K562 (cell line): ENCODE measurements at regions not wholly inside any gene's neighbourhood (a gene's known extent, or its start where the extent isn't known, plus 50 kb on each side); places are given as distances from the start of the nearest gene placed in this dataset.

Source experiments
- ATAC-seq: fragments of 200-7000 bp; cut with Tn5 transposase; 3 replicates; pipeline ENCODE4 v1.9.1; 2020; ENCODE audit warnings: moderate library complexity
- BruUV-seq: library from RNA; stranded (reverse); fragments of 400-500 nt; replicated peaks from 2 replicates; lab custom pipeline; 2021; lab: Mats Ljungman, UMichigan
- CTCF ChIA-PET: fragments of 300-600 bp; formaldehyde crosslinking; extraction: SDS; loops from one replicate; lab custom pipeline; 2021; ENCODE audit warnings: low intra/inter-chr PET ratio; lab: Yijun Ruan, JAX
- POLR2A ChIA-PET: fragments of 300-600, 350-650 bp; sonication (Branson Sonifier 250); formaldehyde crosslinking; extraction: SDS; loops from one replicate; lab custom pipeline; 2021; ENCODE audit warnings: antibody characterized with exemption, inconsistent platforms; lab: Yijun Ruan, JAX
- DNase-seq, 4 experiments: peaks; one replicate each; pipeline versions ENCODE4 v3.0.0 to v3.0.0-alpha.2; 2011 to 2018; ENCODE audit warnings: low spot score in 3 of 4, mixed read lengths in 3 of 4; ENCODE audit errors: extremely low read depth in 1 of 4
- FAIRE-seq: peaks from 2 replicates; lab custom pipeline; 2011; peaks lifted over from hg19 to GRCh38; lab: Jason Lieb, UNC
- H2AFZ ChIP-seq: 2 replicates; pipeline ENCODE4 v1.6.0; 2011; ENCODE audit warnings: low read depth, low read length, control low read depth, inconsistent platforms
- H3K27ac ChIP-seq: fragments of 200-600 bp; 3 replicates; pipeline ENCODE4 v1.8.0; 2011; ENCODE audit warnings: low read depth, mild to moderate bottlenecking, control low read depth, inconsistent platforms, low read length, moderate library complexity, mixed read lengths; ENCODE audit errors: extremely low read depth
- H3K27me3 ChIP-seq, 2 experiments: fragments of 300-600 bp in 1 of 2; 2 replicates in 1 of 2; 3 replicates in 1 of 2; pipeline versions ENCODE4 v1.6.0 to v1.8.0; 2011; ENCODE audit warnings: inconsistent platforms in 2 of 2, low read length in 2 of 2, mild to moderate bottlenecking in 1 of 2, mixed read lengths in 1 of 2, moderate library complexity in 1 of 2; ENCODE audit not compliant: control insufficient read depth in 2 of 2, insufficient read depth in 2 of 2
- H3K36me3 ChIP-seq: fragments of 300-600 bp; 3 replicates; pipeline ENCODE4 v1.8.0; 2011; ENCODE audit warnings: mild to moderate bottlenecking, low read length, inconsistent platforms; ENCODE audit not compliant: control insufficient read depth, insufficient read depth
- H3K4me1 ChIP-seq, 2 experiments: fragments of 200-600 bp in 1 of 2; replicated peaks in 1 of 2; 2 replicates in 1 of 2; 3 replicates in 1 of 2; pipeline versions ENCODE4 v1.5.1 to v1.8.0; 2011; ENCODE audit warnings: inconsistent platforms in 2 of 2, low read length in 2 of 2, mild to moderate bottlenecking in 1 of 2, mixed read lengths in 1 of 2, moderate library complexity in 1 of 2; ENCODE audit not compliant: control insufficient read depth in 2 of 2, insufficient read depth in 2 of 2
- H3K4me2 ChIP-seq: 2 replicates; pipeline ENCODE4 v1.6.1; 2011; ENCODE audit warnings: low read length, control low read depth, inconsistent platforms, mixed read lengths; ENCODE audit not compliant: insufficient read depth
- H3K4me3 ChIP-seq: fragments of 200-600 bp; sonication (generic), shearing (Covaris generic); 2 replicates; pipeline ENCODE4 v1.5.1; 2016; ENCODE audit warnings: control low read depth, inconsistent platforms
- H3K79me2 ChIP-seq: fragments of 200-600 bp; 3 replicates; pipeline ENCODE4 v1.8.0; 2011; ENCODE audit warnings: low read length, inconsistent platforms; ENCODE audit not compliant: control insufficient read depth, insufficient read depth
- H3K9ac ChIP-seq, 2 experiments: 2 replicates each; pipeline versions ENCODE4 v1.6.0 to v1.6.1; 2011; ENCODE audit warnings: low read depth in 2 of 2, low read length in 2 of 2, control low read depth in 1 of 2, inconsistent platforms in 1 of 2, mild to moderate bottlenecking in 1 of 2, mixed read lengths in 1 of 2; ENCODE audit not compliant: insufficient read depth in 1 of 2
- H3K9me1 ChIP-seq: one replicate; pipeline ENCODE4 v1.6.0; 2011; ENCODE audit warnings: inconsistent platforms, mild to moderate bottlenecking, low read length, moderate library complexity; ENCODE audit not compliant: control insufficient read depth, insufficient read depth
- H3K9me3 ChIP-seq: replicated peaks from 2 replicates; pipeline ENCODE4 v1.5.1; 2011; ENCODE audit warnings: low read depth, low read length, inconsistent platforms; ENCODE audit not compliant: control insufficient read depth, insufficient read depth
- H4K20me1 ChIP-seq: replicated peaks from 2 replicates; pipeline ENCODE4 v1.6.1; 2011; ENCODE audit warnings: low read length, inconsistent platforms, mixed read lengths; ENCODE audit not compliant: control insufficient read depth, insufficient read depth
- E2F3 ChIP-seq: fragments of 250-450 bp; sonication (Bioruptor Pico); IDR thresholded peaks from 2 replicates; pipeline ENCODE4 v1.4.0; 2020; ENCODE audit warnings: mild to moderate bottlenecking
- MTF1 ChIP-seq: fragments of 250-450 bp; sonication (Bioruptor Pico); IDR thresholded peaks from 2 replicates; pipeline ENCODE4 v1.9.0; 2021; ENCODE audit warnings: moderate library complexity, mild to moderate bottlenecking, inconsistent platforms, borderline replicate concordance
- PRPF4 ChIP-seq: fragments of 200-400 bp; formaldehyde crosslinking; IDR thresholded peaks from one replicate; pipeline ENCODE4 v1.6.1; 2017; ENCODE audit warnings: low read length, low read depth, mild to moderate bottlenecking; ENCODE audit not compliant: insufficient read depth, poor library complexity, severe bottlenecking
- SREBF1 ChIP-seq: fragments of 150-350 bp; IDR thresholded peaks from 2 replicates; pipeline ENCODE4 v1.6.1; 2014; ENCODE audit warnings: antibody characterized with exemption, low read depth, low read length, borderline replicate concordance
- SRSF3 ChIP-seq: fragments of 200-400 bp; formaldehyde crosslinking; IDR thresholded peaks from 2 replicates; pipeline ENCODE4 v1.6.1; 2016; ENCODE audit warnings: mild to moderate bottlenecking, low read length, moderate library complexity; ENCODE audit not compliant: insufficient read depth
- WGBS: fragments of 100-300 bp; shearing (Covaris generic); methylation state at CpG from one replicate; pipeline ENCODE4 v1.1.6; 2016; ENCODE audit warnings: low coverage, mixed read lengths; ENCODE audit not compliant: insufficient coverage; ENCODE audit errors: missing lambda C conversion rate; 5-methylcytosine and 5-hydroxymethylcytosine counted together
- in situ Hi-C: fragments of 300-500 bp; cut with MboI; formaldehyde crosslinking; loops from 4 replicates; pipeline ENCODE4 v1.15.0; 2018; ENCODE audit warnings: inconsistent platforms, mixed read lengths
- intact Hi-C: fragments of 100-400 bp; cut with micrococcal nuclease; formaldehyde crosslinking; loops from 2 replicates; pipeline ENCODE4 v1.14.2; 2022
- TF ChIP-seq, protein P1 (sequence below): fragments of 450-650 bp; IDR thresholded peaks from 2 replicates; pipeline ENCODE4 v1.7.0; 2016; ENCODE audit warnings: borderline replicate concordance
- TF ChIP-seq, protein P2 (sequence below): fragments of 450-650 bp; IDR thresholded peaks from 2 replicates; pipeline ENCODE4 v1.6.1; 2016; ENCODE audit warnings: mild to moderate bottlenecking, moderate library complexity
- TF ChIP-seq, protein P3 (sequence below): sonication (generic); formaldehyde crosslinking; IDR thresholded peaks from 2 replicates; pipeline ENCODE4 v1.8.1; 2023; ENCODE audit warnings: mild to moderate bottlenecking, missing genetic modification reagents

DNA sequence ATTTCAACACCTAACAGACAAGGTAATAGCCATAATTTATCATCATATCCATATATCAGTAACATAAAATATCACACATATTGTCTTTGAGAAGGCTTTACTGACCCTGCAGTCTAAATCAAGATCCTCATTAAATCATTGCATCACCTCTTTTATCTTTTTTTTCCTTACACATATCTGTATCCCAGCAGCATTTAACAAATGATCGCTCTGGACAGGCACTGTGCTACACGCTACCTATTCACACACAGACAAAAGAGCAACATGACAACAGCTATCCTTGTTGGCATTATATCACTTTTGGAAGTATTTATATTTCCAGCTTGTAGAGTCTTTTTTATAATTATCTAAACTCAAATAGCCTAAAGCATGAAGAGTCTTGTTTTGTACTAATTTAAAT lies 73.3 kb upstream of the NBEA start:
- 0% methylated on average over 2 of the region's 2 CpGs for WGBS
- H3K9me1 ChIP-seq: no peaks in the 10 kb centered on the region
- in situ Hi-C loops (no loop called here), intact Hi-C loops (no loop called here)
- POLR2A ChIA-PET: no interaction called here
- no peaks in the 10 kb centered on the region for H3K27me3 ChIP-seq
- DNase-seq (no peak), FAIRE-seq (no peak), ATAC-seq (no peak)
- H3K27ac ChIP-seq: no peak overlapping the region
- no peaks in the 10 kb centered on the region for H3K9me3 ChIP-seq
- no peak overlapping the region for H2AFZ ChIP-seq
- no peaks in the 10 kb centered on the region for H3K4me1 ChIP-seq
- no peak overlapping the region for H3K9ac ChIP-seq
- H4K20me1 ChIP-seq: no peaks in the 10 kb centered on the region
- no peak overlapping the region for H3K4me2 ChIP-seq
- no TSS peak for BruUV-seq
- no peaks in the 10 kb centered on the region for H3K36me3 ChIP-seq
- H3K79me2 ChIP-seq: no peaks in the 10 kb centered on the region
- CTCF ChIA-PET: interaction anchor here (0.6 kb wide), 1 partner anchor 442 kb away, joined by 7 read pairs; no protein-coding TSS in a partner anchor
- no peak overlapping the region for H3K4me3 ChIP-seq
- TF ChIP-seq E2F3 (CRISPR knock-in tag): no peak
- TF ChIP-seq, protein P1, sequence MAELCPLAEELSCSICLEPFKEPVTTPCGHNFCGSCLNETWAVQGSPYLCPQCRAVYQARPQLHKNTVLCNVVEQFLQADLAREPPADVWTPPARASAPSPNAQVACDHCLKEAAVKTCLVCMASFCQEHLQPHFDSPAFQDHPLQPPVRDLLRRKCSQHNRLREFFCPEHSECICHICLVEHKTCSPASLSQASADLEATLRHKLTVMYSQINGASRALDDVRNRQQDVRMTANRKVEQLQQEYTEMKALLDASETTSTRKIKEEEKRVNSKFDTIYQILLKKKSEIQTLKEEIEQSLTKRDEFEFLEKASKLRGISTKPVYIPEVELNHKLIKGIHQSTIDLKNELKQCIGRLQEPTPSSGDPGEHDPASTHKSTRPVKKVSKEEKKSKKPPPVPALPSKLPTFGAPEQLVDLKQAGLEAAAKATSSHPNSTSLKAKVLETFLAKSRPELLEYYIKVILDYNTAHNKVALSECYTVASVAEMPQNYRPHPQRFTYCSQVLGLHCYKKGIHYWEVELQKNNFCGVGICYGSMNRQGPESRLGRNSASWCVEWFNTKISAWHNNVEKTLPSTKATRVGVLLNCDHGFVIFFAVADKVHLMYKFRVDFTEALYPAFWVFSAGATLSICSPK: no peak
- TF ChIP-seq PRPF4: no peak
- TF ChIP-seq, protein P2, sequence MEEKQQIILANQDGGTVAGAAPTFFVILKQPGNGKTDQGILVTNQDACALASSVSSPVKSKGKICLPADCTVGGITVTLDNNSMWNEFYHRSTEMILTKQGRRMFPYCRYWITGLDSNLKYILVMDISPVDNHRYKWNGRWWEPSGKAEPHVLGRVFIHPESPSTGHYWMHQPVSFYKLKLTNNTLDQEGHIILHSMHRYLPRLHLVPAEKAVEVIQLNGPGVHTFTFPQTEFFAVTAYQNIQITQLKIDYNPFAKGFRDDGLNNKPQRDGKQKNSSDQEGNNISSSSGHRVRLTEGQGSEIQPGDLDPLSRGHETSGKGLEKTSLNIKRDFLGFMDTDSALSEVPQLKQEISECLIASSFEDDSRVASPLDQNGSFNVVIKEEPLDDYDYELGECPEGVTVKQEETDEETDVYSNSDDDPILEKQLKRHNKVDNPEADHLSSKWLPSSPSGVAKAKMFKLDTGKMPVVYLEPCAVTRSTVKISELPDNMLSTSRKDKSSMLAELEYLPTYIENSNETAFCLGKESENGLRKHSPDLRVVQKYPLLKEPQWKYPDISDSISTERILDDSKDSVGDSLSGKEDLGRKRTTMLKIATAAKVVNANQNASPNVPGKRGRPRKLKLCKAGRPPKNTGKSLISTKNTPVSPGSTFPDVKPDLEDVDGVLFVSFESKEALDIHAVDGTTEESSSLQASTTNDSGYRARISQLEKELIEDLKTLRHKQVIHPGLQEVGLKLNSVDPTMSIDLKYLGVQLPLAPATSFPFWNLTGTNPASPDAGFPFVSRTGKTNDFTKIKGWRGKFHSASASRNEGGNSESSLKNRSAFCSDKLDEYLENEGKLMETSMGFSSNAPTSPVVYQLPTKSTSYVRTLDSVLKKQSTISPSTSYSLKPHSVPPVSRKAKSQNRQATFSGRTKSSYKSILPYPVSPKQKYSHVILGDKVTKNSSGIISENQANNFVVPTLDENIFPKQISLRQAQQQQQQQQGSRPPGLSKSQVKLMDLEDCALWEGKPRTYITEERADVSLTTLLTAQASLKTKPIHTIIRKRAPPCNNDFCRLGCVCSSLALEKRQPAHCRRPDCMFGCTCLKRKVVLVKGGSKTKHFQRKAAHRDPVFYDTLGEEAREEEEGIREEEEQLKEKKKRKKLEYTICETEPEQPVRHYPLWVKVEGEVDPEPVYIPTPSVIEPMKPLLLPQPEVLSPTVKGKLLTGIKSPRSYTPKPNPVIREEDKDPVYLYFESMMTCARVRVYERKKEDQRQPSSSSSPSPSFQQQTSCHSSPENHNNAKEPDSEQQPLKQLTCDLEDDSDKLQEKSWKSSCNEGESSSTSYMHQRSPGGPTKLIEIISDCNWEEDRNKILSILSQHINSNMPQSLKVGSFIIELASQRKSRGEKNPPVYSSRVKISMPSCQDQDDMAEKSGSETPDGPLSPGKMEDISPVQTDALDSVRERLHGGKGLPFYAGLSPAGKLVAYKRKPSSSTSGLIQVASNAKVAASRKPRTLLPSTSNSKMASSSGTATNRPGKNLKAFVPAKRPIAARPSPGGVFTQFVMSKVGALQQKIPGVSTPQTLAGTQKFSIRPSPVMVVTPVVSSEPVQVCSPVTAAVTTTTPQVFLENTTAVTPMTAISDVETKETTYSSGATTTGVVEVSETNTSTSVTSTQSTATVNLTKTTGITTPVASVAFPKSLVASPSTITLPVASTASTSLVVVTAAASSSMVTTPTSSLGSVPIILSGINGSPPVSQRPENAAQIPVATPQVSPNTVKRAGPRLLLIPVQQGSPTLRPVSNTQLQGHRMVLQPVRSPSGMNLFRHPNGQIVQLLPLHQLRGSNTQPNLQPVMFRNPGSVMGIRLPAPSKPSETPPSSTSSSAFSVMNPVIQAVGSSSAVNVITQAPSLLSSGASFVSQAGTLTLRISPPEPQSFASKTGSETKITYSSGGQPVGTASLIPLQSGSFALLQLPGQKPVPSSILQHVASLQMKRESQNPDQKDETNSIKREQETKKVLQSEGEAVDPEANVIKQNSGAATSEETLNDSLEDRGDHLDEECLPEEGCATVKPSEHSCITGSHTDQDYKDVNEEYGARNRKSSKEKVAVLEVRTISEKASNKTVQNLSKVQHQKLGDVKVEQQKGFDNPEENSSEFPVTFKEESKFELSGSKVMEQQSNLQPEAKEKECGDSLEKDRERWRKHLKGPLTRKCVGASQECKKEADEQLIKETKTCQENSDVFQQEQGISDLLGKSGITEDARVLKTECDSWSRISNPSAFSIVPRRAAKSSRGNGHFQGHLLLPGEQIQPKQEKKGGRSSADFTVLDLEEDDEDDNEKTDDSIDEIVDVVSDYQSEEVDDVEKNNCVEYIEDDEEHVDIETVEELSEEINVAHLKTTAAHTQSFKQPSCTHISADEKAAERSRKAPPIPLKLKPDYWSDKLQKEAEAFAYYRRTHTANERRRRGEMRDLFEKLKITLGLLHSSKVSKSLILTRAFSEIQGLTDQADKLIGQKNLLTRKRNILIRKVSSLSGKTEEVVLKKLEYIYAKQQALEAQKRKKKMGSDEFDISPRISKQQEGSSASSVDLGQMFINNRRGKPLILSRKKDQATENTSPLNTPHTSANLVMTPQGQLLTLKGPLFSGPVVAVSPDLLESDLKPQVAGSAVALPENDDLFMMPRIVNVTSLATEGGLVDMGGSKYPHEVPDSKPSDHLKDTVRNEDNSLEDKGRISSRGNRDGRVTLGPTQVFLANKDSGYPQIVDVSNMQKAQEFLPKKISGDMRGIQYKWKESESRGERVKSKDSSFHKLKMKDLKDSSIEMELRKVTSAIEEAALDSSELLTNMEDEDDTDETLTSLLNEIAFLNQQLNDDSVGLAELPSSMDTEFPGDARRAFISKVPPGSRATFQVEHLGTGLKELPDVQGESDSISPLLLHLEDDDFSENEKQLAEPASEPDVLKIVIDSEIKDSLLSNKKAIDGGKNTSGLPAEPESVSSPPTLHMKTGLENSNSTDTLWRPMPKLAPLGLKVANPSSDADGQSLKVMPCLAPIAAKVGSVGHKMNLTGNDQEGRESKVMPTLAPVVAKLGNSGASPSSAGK: no peak
- no peak for TF ChIP-seq SRSF3
- TF ChIP-seq SREBF1: no peak
- TF ChIP-seq, protein P3, sequence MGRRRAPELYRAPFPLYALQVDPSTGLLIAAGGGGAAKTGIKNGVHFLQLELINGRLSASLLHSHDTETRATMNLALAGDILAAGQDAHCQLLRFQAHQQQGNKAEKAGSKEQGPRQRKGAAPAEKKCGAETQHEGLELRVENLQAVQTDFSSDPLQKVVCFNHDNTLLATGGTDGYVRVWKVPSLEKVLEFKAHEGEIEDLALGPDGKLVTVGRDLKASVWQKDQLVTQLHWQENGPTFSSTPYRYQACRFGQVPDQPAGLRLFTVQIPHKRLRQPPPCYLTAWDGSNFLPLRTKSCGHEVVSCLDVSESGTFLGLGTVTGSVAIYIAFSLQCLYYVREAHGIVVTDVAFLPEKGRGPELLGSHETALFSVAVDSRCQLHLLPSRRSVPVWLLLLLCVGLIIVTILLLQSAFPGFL (CRISPR knock-in tag): no peak
- no peak for TF ChIP-seq MTF1
